H1 (cell line): ENCODE measurements at regions not wholly inside any gene's neighbourhood (a gene's known extent, or its start where the extent isn't known, plus 50 kb on each side); places are given as distances from the start of the nearest gene placed in this dataset.

Experiments
- CTCF ChIA-PET: fragments of 300-600 bp; sonication (Branson Sonifier 250); formaldehyde crosslinking; loops from one replicate; lab custom pipeline; 2021; ENCODE audit not compliant: partially characterized antibody; lab: Charles Lee
- POLR2A ChIA-PET: fragments of 300-600 bp; sonication (Branson Sonifier 250); formaldehyde crosslinking; loops from one replicate; lab custom pipeline; 2021; ENCODE audit warnings: inconsistent platforms; ENCODE audit not compliant: partially characterized antibody; lab: Charles Lee
- DNase-seq, 2 experiments: peaks; one replicate each; pipeline versions ENCODE4 v3.0.0 to v3.0.0-alpha.2; 2010 to 2022; ENCODE audit warnings: low spot score in 2 of 2, low read depth in 1 of 2, mixed read lengths in 1 of 2
- FAIRE-seq: peaks from 2 replicates; lab custom pipeline; 2011; peaks lifted over from hg19 to GRCh38; lab: Jason Lieb, UNC
- H2AFZ ChIP-seq: 2 replicates; pipeline ENCODE4 v1.8.1; 2012; ENCODE audit warnings: low read length, inconsistent platforms
- H2AK5ac ChIP-seq: 2 replicates; pipeline ENCODE4 v1.6.1; 2013; ENCODE audit warnings: low read depth, low read length
- H2BK120ac ChIP-seq: replicated peaks from 2 replicates; pipeline ENCODE3; 2013; ENCODE audit warnings: low read depth, low read length, inconsistent platforms
- H2BK12ac ChIP-seq: 2 replicates; pipeline ENCODE4 v1.6.1; 2013; ENCODE audit warnings: low read depth, low read length
- H2BK15ac ChIP-seq: 2 replicates; pipeline ENCODE4 v1.6.1; 2013; ENCODE audit warnings: low read length
- H2BK20ac ChIP-seq: 2 replicates; pipeline ENCODE4 v1.6.1; 2013; ENCODE audit warnings: low read length
- H2BK5ac ChIP-seq: 2 replicates; pipeline ENCODE4 v1.6.1; 2013; ENCODE audit warnings: low read depth, low read length
- H3K14ac ChIP-seq: 2 replicates; pipeline ENCODE4 v1.6.1; 2013; ENCODE audit warnings: inconsistent platforms; ENCODE audit not compliant: insufficient read length
- H3K18ac ChIP-seq: 2 replicates; pipeline ENCODE4 v1.6.1; 2013; ENCODE audit warnings: low read length; ENCODE audit errors: extremely low read depth
- H3K23ac ChIP-seq: 2 replicates; pipeline ENCODE4 v1.6.1; 2013; ENCODE audit warnings: inconsistent platforms; ENCODE audit not compliant: insufficient read length
- H3K23me2 ChIP-seq: 2 replicates; pipeline ENCODE4 v1.6.1; 2013; ENCODE audit warnings: low read depth, low read length
- H3K27ac ChIP-seq: 2 replicates; pipeline ENCODE4 v1.6.1; 2011; ENCODE audit warnings: low read depth, low read length, inconsistent platforms
- H3K27me3 ChIP-seq, 4 experiments: replicated peaks in 1 of 4; 1 replicate in 1 of 4; 2 replicates in 3 of 4; pipeline versions ENCODE4 v1.6.1 to v1.8.1; 2011 to 2013; ENCODE audit warnings: low read length in 3 of 4, mild to moderate bottlenecking in 3 of 4, inconsistent platforms in 2 of 4, mixed read lengths in 2 of 4, moderate library complexity in 1 of 4; ENCODE audit not compliant: control insufficient read depth in 3 of 4, insufficient read depth in 3 of 4; ENCODE audit errors: extremely low read depth in 1 of 4
- H3K36me3 ChIP-seq, 4 experiments: 2 replicates each; pipeline versions ENCODE4 v1.6.1 to v1.8.1; 2011 to 2013; ENCODE audit warnings: mild to moderate bottlenecking in 4 of 4, low read length in 3 of 4, moderate library complexity in 2 of 4, control low read depth in 1 of 4, inconsistent platforms in 1 of 4; ENCODE audit not compliant: insufficient read depth in 4 of 4, control insufficient read depth in 2 of 4
- H3K4ac ChIP-seq: replicated peaks from 2 replicates; pipeline ENCODE3; 2013; ENCODE audit warnings: low read length, low read depth, mixed read lengths, inconsistent platforms; ENCODE audit not compliant: insufficient read length
- H3K4me1 ChIP-seq, 4 experiments: replicated peaks in 1 of 4; 1 replicate in 1 of 4; 2 replicates in 3 of 4; pipeline versions ENCODE4 v1.6.1 to v1.8.1; 2011 to 2013; ENCODE audit warnings: low read length in 3 of 4, inconsistent platforms in 2 of 4, mixed read lengths in 1 of 4; ENCODE audit not compliant: insufficient read depth in 4 of 4, control insufficient read depth in 3 of 4
- H3K4me2 ChIP-seq, 2 experiments: 2 replicates each; pipeline versions ENCODE4 v1.6.1 to v1.8.1; 2011 to 2013; ENCODE audit warnings: low read depth in 2 of 2, low read length in 2 of 2, control low read depth in 1 of 2, inconsistent platforms in 1 of 2, mild to moderate bottlenecking in 1 of 2; ENCODE audit not compliant: insufficient read depth in 1 of 2
- H3K4me3 ChIP-seq, 4 experiments: fragments of 200-600, 300-600 bp in 1 of 4; sonication (generic), shearing (Covaris generic), sonication (Bioruptor Twin) in 1 of 4; 2 replicates each; pipeline versions ENCODE4 v1.5.1 to v1.8.1; 2011 to 2016; ENCODE audit warnings: low read length in 4 of 4, low read depth in 3 of 4, control low read depth in 2 of 4, inconsistent platforms in 2 of 4, mild to moderate bottlenecking in 2 of 4, mixed read lengths in 1 of 4, moderate library complexity in 1 of 4; ENCODE audit not compliant: insufficient read depth in 2 of 4; ENCODE audit errors: extremely low read depth in 1 of 4
- H3K56ac ChIP-seq: replicated peaks from 2 replicates; pipeline ENCODE3; 2013; ENCODE audit warnings: low read depth, mild to moderate bottlenecking, mixed read lengths, low read length, inconsistent platforms; ENCODE audit not compliant: insufficient read length
- H3K79me1 ChIP-seq: 2 replicates; pipeline ENCODE4 v1.6.1; 2013; ENCODE audit warnings: low read depth, low read length, control low read depth
- H3K79me2 ChIP-seq, 2 experiments: 2 replicates each; pipeline versions ENCODE4 v1.6.1 to v1.8.1; 2012 to 2013; ENCODE audit warnings: low read length in 2 of 2, mild to moderate bottlenecking in 2 of 2, inconsistent platforms in 1 of 2; ENCODE audit not compliant: insufficient read depth in 2 of 2, control insufficient read depth in 1 of 2
- H3K9ac ChIP-seq, 4 experiments: replicated peaks in 1 of 4; 1 replicate in 1 of 4; 2 replicates in 3 of 4; pipeline versions ENCODE4 v1.6.1 to v1.8.1; 2011 to 2013; ENCODE audit warnings: low read depth in 3 of 4, low read length in 3 of 4, control low read depth in 2 of 4, mild to moderate bottlenecking in 2 of 4, moderate library complexity in 2 of 4, inconsistent platforms in 1 of 4; ENCODE audit errors: extremely low read depth in 1 of 4
- H3K9me3 ChIP-seq, 2 experiments: 2 replicates each; pipeline versions ENCODE4 v1.6.1 to v1.8.1; 2012 to 2013; ENCODE audit warnings: mild to moderate bottlenecking in 2 of 2, moderate library complexity in 2 of 2, control low read depth in 1 of 2, inconsistent platforms in 1 of 2, low read depth in 1 of 2, low read length in 1 of 2, mixed read lengths in 1 of 2; ENCODE audit not compliant: insufficient read depth in 2 of 2
- H4K20me1 ChIP-seq, 2 experiments: replicated peaks in 1 of 2; 2 replicates each; pipeline versions ENCODE3 to v1.8.1; 2011 to 2013; ENCODE audit warnings: inconsistent platforms in 2 of 2, low read length in 2 of 2, mild to moderate bottlenecking in 1 of 2; ENCODE audit not compliant: insufficient read depth in 2 of 2, control insufficient read depth in 1 of 2
- H4K5ac ChIP-seq: 2 replicates; pipeline ENCODE4 v1.6.1; 2013; ENCODE audit warnings: low read length, low read depth, mixed read lengths, inconsistent platforms; ENCODE audit not compliant: insufficient read length
- H4K8ac ChIP-seq: 2 replicates; pipeline ENCODE4 v1.8.0; 2013; ENCODE audit warnings: mild to moderate bottlenecking, moderate library complexity, low read length, inconsistent platforms; ENCODE audit not compliant: insufficient read depth; ENCODE audit errors: extremely low read depth
- H4K91ac ChIP-seq: replicated peaks from 2 replicates; pipeline ENCODE3; 2013; ENCODE audit warnings: low read length, mixed read lengths, inconsistent platforms; ENCODE audit not compliant: insufficient read length
- TCF12 ChIP-seq: IDR thresholded peaks from 2 replicates; pipeline ENCODE4 v1.6.1; 2011; ENCODE audit warnings: low read depth, mild to moderate bottlenecking, low read length
- TEAD4 ChIP-seq: IDR thresholded peaks from 2 replicates; pipeline ENCODE4 v1.6.1; 2012; ENCODE audit warnings: low read depth, low read length, inconsistent platforms, mixed read lengths
- WGBS, 2 experiments: shearing (Covaris generic) in 1 of 2; methylation state at CpG; one replicate each; pipeline versions ENCODE4 v1.1.6 to v1.1.7; 2013 to 2015; ENCODE audit warnings: low lambda C conversion rate in 2 of 2, mixed read lengths in 2 of 2, inconsistent platforms in 1 of 2, low coverage in 1 of 2, missing lambda C conversion rate in 1 of 2; ENCODE audit not compliant: insufficient replicate concordance in 2 of 2, insufficient coverage in 1 of 2, insufficient read length in 1 of 2; ENCODE audit errors: extremely low coverage in 1 of 2, missing lambda C conversion rate in 1 of 2; 5-methylcytosine and 5-hydroxymethylcytosine counted together

GRCh38 chr2:198763793-198764192, 693.9 kb downstream of the SATB2 start:
- Histone ChIP-seq H4K20me1 (no peaks in the 10 kb centered on the region), H3K79me1 (no peaks in the 10 kb centered on the region), H3K4ac (no peak overlapping the region), H2BK5ac (no peak overlapping the region), H3K18ac (no peak overlapping the region), H2AK5ac (no peak overlapping the region), H3K23me2 (no peaks in the 10 kb centered on the region), H3K9ac (no peak overlapping the region), H2BK12ac (no peak overlapping the region), H2BK15ac (no peak overlapping the region), H3K4me2 (no peak overlapping the region), H3K4me1 (no peaks in the 10 kb centered on the region), H4K5ac (no peak overlapping the region), H3K56ac (no peak overlapping the region), H3K27ac (no peak overlapping the region), H3K4me3 (no peak overlapping the region), H3K79me2 (no peaks in the 10 kb centered on the region), H2AFZ (no peak overlapping the region), H3K23ac (no peak overlapping the region), H4K91ac (no peak overlapping the region), H4K8ac (no peak overlapping the region), H3K27me3 (no peaks in the 10 kb centered on the region), H3K36me3 (no peaks in the 10 kb centered on the region), H2BK120ac (no peak overlapping the region), H3K14ac (no peak overlapping the region), H2BK20ac (no peak overlapping the region), H3K9me3 (no peaks in the 10 kb centered on the region)
- POLR2A ChIA-PET: no interaction called here
- CTCF ChIA-PET: no interaction called here
- FAIRE-seq (no peak), DNase-seq (no peak)
- TF ChIP-seq TCF12 (no peak), TEAD4 (no peak)
- 72% methylated on average over 1 of the region's 1 CpG; no CpG with 5 or more reads in 1 of the 2 experiments for WGBS, 2 experiments
